ENCODE measurements at regions not wholly inside any gene's neighbourhood (a gene's known extent, or its start where the extent isn't known, plus 50 kb on each side); places are given as distances from the start of the nearest gene placed in this dataset.

GRCh38 chr7:125383324-125383723 lies 453.7 kb upstream of the POT1 start:
- H3K27me3 ChIP-seq (ENCODE audit: control insufficient read depth in 2 of 2, insufficient read depth in 2 of 2, low read length in 2 of 2): no peaks in the 10 kb centered on the region
- H3K4me3 Mint-ChIP-seq: no peak overlapping the region
- intact Hi-C loops (cut with micrococcal nuclease): no loop called here
- H3K9ac ChIP-seq (ENCODE audit: insufficient read depth, low read length, poor library complexity, severe bottlenecking): no peak overlapping the region
- peaks cover 0 to 4% of the 10 kb centered on the region in 2 donors for H3K9me3 ChIP-seq (replicated peaks in 1 of 2; ENCODE audit: control insufficient read depth in 1 of 2, insufficient read depth in 1 of 2, low read length in 2 of 2)
- H2AFZ ChIP-seq (ENCODE audit: insufficient read depth, low read depth, low read length, poor library complexity, severe bottlenecking): no peak overlapping the region
- no CpG with 5 or more reads among the region's 2 CpGs for WGBS (ENCODE audit: insufficient coverage)
- no peak overlapping the region for H3K27ac Mint-ChIP-seq
- no peaks in the 10 kb centered on the region for H3K36me3 Mint-ChIP-seq
- no peaks in the 10 kb centered on the region for H3K4me1 ChIP-seq (ENCODE audit: control insufficient read depth in 1 of 2, insufficient read depth in 2 of 2, low read length in 2 of 2)
- H3K27ac ChIP-seq (ENCODE audit: low read depth in 1 of 2, low read length in 2 of 2): no peak overlapping the region
- H3K79me2 ChIP-seq (ENCODE audit: insufficient read depth, low read length): no peaks in the 10 kb centered on the region
- peaks cover 0 to 8% (median 3%) of the 10 kb centered on the region in 7 donors for H3K9me3 Mint-ChIP-seq
- no peak overlapping the region for H3K4me2 ChIP-seq (replicated peaks; ENCODE audit: extremely low read depth, low read length, poor library complexity, severe bottlenecking)
- no peaks in the 10 kb centered on the region for H3K36me3 ChIP-seq (replicated peaks in 1 of 2; ENCODE audit: control insufficient read depth in 1 of 2, insufficient read depth in 2 of 2, low read length in 2 of 2)
- no peaks in the 10 kb centered on the region for H4K20me1 ChIP-seq (ENCODE audit: insufficient read depth, low read length)
- H3K27me3 Mint-ChIP-seq (ENCODE audit: low read depth in 3 of 3): peaks cover 0 to 2% (median 0%) of the 10 kb centered on the region in 3 donors
- DNase-seq: no peak
- H3K4me1 Mint-ChIP-seq: no peaks in the 10 kb centered on the region
- TF ChIP-seq CTCF (IDR thresholded peaks at IDR 0.05): no peak
- H3K4me3 ChIP-seq (replicated peaks in 1 of 3; ENCODE audit: low read depth in 2 of 3, low read length in 3 of 3): no peak overlapping the region

- Histone ChIP-seq H3K4me3 (replicated peaks in 1 of 3; ENCODE audit: low read depth in 2 of 3, low read length in 3 of 3) (no peak overlapping the region), H3K36me3 (replicated peaks in 1 of 2; ENCODE audit: control insufficient read depth in 1 of 2, insufficient read depth in 2 of 2, low read length in 2 of 2) (no peaks in the 10 kb centered on the region), H3K79me2 (ENCODE audit: insufficient read depth, low read length) (no peaks in the 10 kb centered on the region), H3K27ac (ENCODE audit: low read depth in 1 of 2, low read length in 2 of 2) (no peak overlapping the region), H4K20me1 (ENCODE audit: insufficient read depth, low read length) (no peaks in the 10 kb centered on the region), H3K4me1 (ENCODE audit: control insufficient read depth in 1 of 2, insufficient read depth in 2 of 2, low read length in 2 of 2) (no peaks in the 10 kb centered on the region), H3K4me2 (replicated peaks; ENCODE audit: extremely low read depth, low read length, poor library complexity, severe bottlenecking) (no peak overlapping the region), H3K27me3 (ENCODE audit: control insufficient read depth in 2 of 2, insufficient read depth in 2 of 2, low read length in 2 of 2) (no peaks in the 10 kb centered on the region), H3K9ac (ENCODE audit: insufficient read depth, low read length, poor library complexity, severe bottlenecking) (no peak overlapping the region), H3K9me3 (replicated peaks in 1 of 2; ENCODE audit: control insufficient read depth in 1 of 2, insufficient read depth in 1 of 2, low read length in 2 of 2) (peaks cover 0 to 4% of the 10 kb centered on the region in 2 donors), H2AFZ (ENCODE audit: insufficient read depth, low read depth, low read length, poor library complexity, severe bottlenecking) (no peak overlapping the region)
- Mint-ChIP-seq H3K9me3 (peaks cover 0 to 8% (median 3%) of the 10 kb centered on the region in 7 donors), H3K4me1 (no peaks in the 10 kb centered on the region), H3K27ac (no peak overlapping the region), H3K27me3 (ENCODE audit: low read depth in 3 of 3) (peaks cover 0 to 2% (median 0%) of the 10 kb centered on the region in 3 donors), H3K4me3 (no peak overlapping the region), H3K36me3 (no peaks in the 10 kb centered on the region)
- no CpG with 5 or more reads among the region's 1 CpG for WGBS (ENCODE audit: insufficient coverage)
- no peak for TF ChIP-seq CTCF (IDR thresholded peaks at IDR 0.05)
- DNase-seq: no peak
- intact Hi-C loops (cut with micrococcal nuclease): no loop called here
Observed at GRCh38 chr7:125382401-125382800, 452.8 kb upstream of the POT1 start.

Data from CD14-positive monocyte (primary cell).